Spinal cord (tissue), 9 donors: ENCODE measurements at regions not wholly inside any gene's neighbourhood (a gene's known extent, or its start where the extent isn't known, plus 50 kb on each side); places are given as distances from the start of the nearest gene placed in this dataset.

Source experiments
- DNase-seq, 6 donors: peaks; one replicate each; pipeline versions ENCODE4 v3.0.0 to v3.0.0-alpha.2; 2013 to 2015; ENCODE audit warnings: low spot score in 6 of 6, low read depth in 4 of 6
- H3K27ac ChIP-seq: one replicate; pipeline ENCODE4 v1.5.1; 2013; ENCODE audit warnings: low read depth, low read length, control low read depth
- H3K27me3 ChIP-seq: one replicate; pipeline ENCODE4 v1.6.1; 2013; ENCODE audit warnings: low read length; ENCODE audit not compliant: control insufficient read depth, insufficient read depth
- H3K36me3 ChIP-seq: one replicate; pipeline ENCODE4 v1.6.1; 2013; ENCODE audit warnings: low read length; ENCODE audit not compliant: control insufficient read depth, insufficient read depth
- H3K4me1 ChIP-seq: one replicate; pipeline ENCODE4 v1.6.1; 2013; ENCODE audit warnings: low read length; ENCODE audit not compliant: control insufficient read depth, insufficient read depth
- H3K4me3 ChIP-seq: one replicate; pipeline ENCODE4 v1.5.1; 2013; ENCODE audit warnings: low read depth, low read length, control low read depth
- H3K9me3 ChIP-seq: one replicate; pipeline ENCODE4 v1.6.1; 2013; ENCODE audit warnings: low read length; ENCODE audit not compliant: control insufficient read depth, insufficient read depth
- whole genome bisulfite sequencing: methylation state at CpG from one replicate; pipeline ENCODE4 v1.1.5; 2013; ENCODE audit warnings: missing lambda C conversion rate; ENCODE audit not compliant: insufficient coverage; 5-methylcytosine and 5-hydroxymethylcytosine counted together
- donor health status: healthy.

DNA sequence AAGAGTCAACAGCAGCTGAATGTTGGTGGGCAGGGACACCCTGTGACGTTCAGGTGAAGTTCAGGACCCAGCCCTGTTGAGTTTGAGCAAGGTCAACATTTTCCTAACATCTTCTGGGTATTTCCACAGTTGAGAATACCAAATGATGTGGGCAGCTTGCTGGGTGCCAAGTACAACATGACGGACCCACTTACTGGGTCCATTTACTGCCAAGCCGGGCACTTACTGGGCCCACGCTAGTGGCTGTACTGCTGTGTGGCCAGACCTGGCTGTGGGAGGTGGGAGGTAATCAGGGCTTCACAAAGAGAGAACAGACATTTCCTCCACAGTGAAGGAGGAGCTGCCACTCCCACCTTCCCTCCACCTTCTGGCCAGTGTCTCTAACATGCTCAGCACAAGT lies 99.2 kb downstream of the PSMG1 start:
- H3K27me3 ChIP-seq = peaks cover 2% of the 10 kb centered on the region
- H3K27ac ChIP-seq = no peak overlapping the region
- 90% methylated on average over 4 of the region's 4 CpGs for WGBS
- DNase-seq = no peak
- no peaks in the 10 kb centered on the region for H3K9me3 ChIP-seq
- H3K4me3 ChIP-seq = no peak overlapping the region
- H3K36me3 ChIP-seq = no peaks in the 10 kb centered on the region
- peaks cover 34% of the 10 kb centered on the region for H3K4me1 ChIP-seq

GRCh38 chr21:39083377-39084008 lies 99.8 kb downstream of the PSMG1 start:
- Histone ChIP-seq H3K27me3 (peaks cover 2% of the 10 kb centered on the region), H3K4me3 (no peak overlapping the region), H3K4me1 (peaks cover 31% of the 10 kb centered on the region), H3K9me3 (no peaks in the 10 kb centered on the region), H3K27ac (no peak overlapping the region), H3K36me3 (no peaks in the 10 kb centered on the region)
- WGBS = 73% methylated on average over 4 of the region's 11 CpGs
- no peak for DNase-seq

GRCh38 chr21:39082656-39083376 lies 100.4 kb downstream of the PSMG1 start:
- peak in 1 of 6 donors; percentile 51 for DNase-seq
- no peak overlapping the region for H3K4me3 ChIP-seq
- H3K27me3 ChIP-seq = peaks cover 2% of the 10 kb centered on the region
- H3K9me3 ChIP-seq = no peaks in the 10 kb centered on the region
- 46% methylated on average over 16 of the region's 24 CpGs for WGBS
- no peak overlapping the region for H3K27ac ChIP-seq
- H3K4me1 ChIP-seq = peaks cover 27% of the 10 kb centered on the region
- H3K36me3 ChIP-seq = no peaks in the 10 kb centered on the region

DNA sequence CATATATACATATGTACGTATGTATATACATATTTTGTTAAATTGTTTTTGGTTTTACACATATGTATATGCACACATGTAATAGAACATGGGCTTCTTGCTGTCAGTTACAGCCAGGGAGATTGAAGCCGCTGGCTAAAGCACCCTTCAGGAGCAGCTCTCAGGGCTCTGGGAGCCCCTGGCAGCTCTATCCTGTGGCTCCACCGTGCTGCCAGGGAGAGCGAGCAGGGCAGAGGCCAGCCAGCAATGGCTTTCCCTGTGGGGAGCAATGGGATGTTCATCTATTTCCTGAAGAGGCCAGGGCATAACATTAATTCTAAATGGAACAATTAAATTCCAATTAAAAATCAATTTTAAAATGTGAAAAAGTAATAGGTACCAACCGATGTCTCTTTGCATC lies 102.9 kb downstream of the PSMG1 start:
- no peak overlapping the region for H3K4me3 ChIP-seq
- no peaks in the 10 kb centered on the region for H3K9me3 ChIP-seq
- H3K36me3 ChIP-seq = no peaks in the 10 kb centered on the region
- peak in 1 of 6 donors; percentile 70 for DNase-seq
- peaks cover 2% of the 10 kb centered on the region for H3K27me3 ChIP-seq
- peaks cover 14% of the 10 kb centered on the region for H3K4me1 ChIP-seq
- 73% methylated on average over 4 of the region's 5 CpGs for WGBS
- H3K27ac ChIP-seq = no peak overlapping the region

DNA sequence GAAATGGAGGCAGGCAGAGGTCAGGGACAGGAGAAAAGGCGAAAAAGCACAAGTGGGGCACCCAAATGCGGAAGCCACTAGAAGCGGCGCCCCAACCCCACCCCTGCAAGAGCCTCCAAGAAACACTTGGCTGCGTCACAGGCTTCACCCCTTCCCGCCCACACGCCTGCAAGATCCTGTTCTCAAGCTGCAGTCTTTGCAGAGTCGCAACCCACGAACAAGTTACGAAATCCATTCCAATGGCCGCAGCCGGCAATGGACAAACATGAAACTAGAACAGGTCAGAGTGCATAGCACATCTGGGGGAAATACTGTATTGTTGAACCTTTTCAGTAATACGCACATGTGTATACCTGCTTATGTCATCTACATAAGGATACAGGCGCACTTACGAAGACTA lies 103.6 kb downstream of the PSMG1 start:
- Histone ChIP-seq H3K27ac (no peak overlapping the region), H3K27me3 (no peaks in the 10 kb centered on the region), H3K4me1 (peaks cover 14% of the 10 kb centered on the region), H3K4me3 (no peak overlapping the region), H3K9me3 (no peaks in the 10 kb centered on the region), H3K36me3 (no peaks in the 10 kb centered on the region)
- no peak for DNase-seq
- WGBS = 77% methylated on average over 12 of the region's 15 CpGs

DNA sequence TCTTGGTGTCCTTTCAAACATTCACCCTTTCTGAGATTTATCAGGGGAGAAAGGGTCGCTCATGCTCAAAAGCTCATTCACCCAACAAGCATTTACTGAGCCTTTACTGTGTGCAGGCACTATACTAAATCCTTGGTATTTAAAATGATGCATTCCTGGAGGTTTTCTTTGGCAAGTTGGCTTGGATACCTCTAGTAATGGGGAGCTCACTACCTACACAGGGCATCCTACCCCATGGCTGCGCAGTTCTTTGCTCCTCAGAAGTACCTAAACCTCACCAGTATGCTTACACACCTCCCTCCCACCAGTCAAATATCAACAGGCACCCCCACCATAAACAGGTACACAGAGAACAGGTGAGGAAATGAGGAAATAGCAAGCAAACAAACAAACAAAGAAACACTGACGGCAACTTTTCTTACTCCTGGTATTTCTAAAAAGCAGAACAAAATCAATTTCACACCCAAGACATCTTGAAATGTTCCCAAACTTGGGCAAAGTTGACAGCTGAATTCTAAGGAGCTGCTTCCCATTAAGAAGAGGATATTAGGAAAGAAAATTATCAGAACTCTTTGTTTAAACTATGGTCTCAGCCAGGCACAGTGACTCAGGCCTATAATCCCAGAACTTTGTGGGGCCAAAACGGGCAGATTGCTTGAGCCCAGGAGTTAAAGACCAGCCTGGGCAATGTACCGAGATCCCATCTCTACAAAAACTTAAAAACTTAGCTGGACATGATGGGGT lies 104.8 kb downstream of the PSMG1 start:
- Histone ChIP-seq H3K9me3 (no peaks in the 10 kb centered on the region), H3K27me3 (no peaks in the 10 kb centered on the region), H3K4me1 (peaks cover 16% of the 10 kb centered on the region), H3K27ac (no peak overlapping the region), H3K4me3 (no peak overlapping the region), H3K36me3 (no peaks in the 10 kb centered on the region)
- WGBS = 93% methylated on average over 2 of the region's 5 CpGs
- no peak for DNase-seq

GRCh38 chr21:39077876-39078275 lies 105.4 kb downstream of the PSMG1 start:
- H3K27ac ChIP-seq = no peak overlapping the region

DNA sequence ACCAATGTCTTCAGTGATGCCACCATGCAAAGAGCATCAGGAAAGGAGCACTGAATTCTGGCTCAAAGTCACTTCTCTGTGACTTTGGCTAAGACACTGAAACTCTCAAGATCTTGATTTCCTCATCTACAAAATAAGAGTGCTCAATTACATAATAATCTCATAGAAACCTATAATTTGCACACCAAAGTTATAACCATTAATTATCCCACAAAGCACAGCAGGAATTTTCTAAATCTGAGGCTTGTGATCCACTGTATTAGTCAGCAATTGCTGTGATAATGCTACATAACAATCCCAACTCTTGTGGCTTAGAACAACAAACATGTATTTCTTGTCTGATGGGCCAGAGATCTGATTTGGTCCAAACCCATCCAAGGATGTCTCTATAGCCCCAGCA lies 108.7 kb downstream of the PSMG1 start:
- Histone ChIP-seq H3K4me1 (peaks cover 8% of the 10 kb centered on the region), H3K4me3 (no peak overlapping the region), H3K36me3 (no peaks in the 10 kb centered on the region), H3K27ac (no peak overlapping the region), H3K27me3 (no peaks in the 10 kb centered on the region), H3K9me3 (no peaks in the 10 kb centered on the region)
- DNase-seq = no peak

More at GRCh38 chr21:39077876-39078275, 105.4 kb downstream of the PSMG1 start:
- DNase-seq = no peak
- 50% methylated on average over 1 of the region's 3 CpGs for WGBS
- H3K27me3 ChIP-seq = no peaks in the 10 kb centered on the region
- H3K4me3 ChIP-seq = no peak overlapping the region
- no peaks in the 10 kb centered on the region for H3K9me3 ChIP-seq
- H3K36me3 ChIP-seq = no peaks in the 10 kb centered on the region
- H3K4me1 ChIP-seq = peaks cover 16% of the 10 kb centered on the region

- Histone ChIP-seq H3K4me3 (no peak overlapping the region), H3K27me3 (no peaks in the 10 kb centered on the region), H3K4me1 (peaks cover 8% of the 10 kb centered on the region), H3K36me3 (no peaks in the 10 kb centered on the region), H3K9me3 (no peaks in the 10 kb centered on the region), H3K27ac (no peak overlapping the region)
- DNase-seq = peak in 3 of 6 donors; percentile 66 to 94 (median 74)
- 30% methylated on average over 4 of the region's 4 CpGs for WGBS
These were observed 109.5 kb downstream of the PSMG1 start for GRCh38 chr21:39073717-39074116.
